Colon (tissue), 2 donors: ENCODE measurements at regions not wholly inside any gene's neighbourhood (a gene's known extent, or its start where the extent isn't known, plus 50 kb on each side); places are given as distances from the start of the nearest gene placed in this dataset.
"Not testable (repeated sequence)": the region's sequence is repeated elsewhere in the genome, so short reads cannot be mapped to it uniquely, and the experiment has no call there.

ENCODE experiments used
- FAIRE-seq: peaks from 2 replicates; lab custom pipeline; 2012; peaks lifted over from hg19 to GRCh38; lab: Jason Lieb, UNC
- donor health status: control.
- donor health status: control.

DNA sequence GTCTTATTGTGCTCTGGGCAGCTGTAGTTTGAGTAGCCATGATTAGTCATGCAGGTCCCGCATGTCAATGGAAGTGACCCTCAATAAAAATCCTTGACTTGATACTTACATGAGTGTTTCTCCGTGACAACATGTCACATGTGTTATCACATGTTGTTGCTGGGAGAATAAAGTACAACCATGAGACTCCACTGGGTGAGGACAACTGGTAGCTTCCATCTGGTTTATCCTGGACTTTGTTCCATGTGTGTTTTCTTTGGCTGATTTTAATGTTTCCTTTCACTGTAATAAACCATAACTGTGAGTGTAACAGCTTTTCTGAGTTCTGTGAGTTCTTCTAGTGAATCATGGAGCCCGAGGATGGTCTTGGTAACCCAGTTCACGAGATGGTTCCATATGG, 63.1 kb upstream of the NDN start:
- FAIRE-seq, result no peak

GRCh38 chr15:23750776-23751175, 63.7 kb upstream of the NDN start:
- FAIRE-seq, result no peak

- no peak for FAIRE-seq
Observed at GRCh38 chr15:23753248-23753647, 66.1 kb upstream of the NDN start.

DNA sequence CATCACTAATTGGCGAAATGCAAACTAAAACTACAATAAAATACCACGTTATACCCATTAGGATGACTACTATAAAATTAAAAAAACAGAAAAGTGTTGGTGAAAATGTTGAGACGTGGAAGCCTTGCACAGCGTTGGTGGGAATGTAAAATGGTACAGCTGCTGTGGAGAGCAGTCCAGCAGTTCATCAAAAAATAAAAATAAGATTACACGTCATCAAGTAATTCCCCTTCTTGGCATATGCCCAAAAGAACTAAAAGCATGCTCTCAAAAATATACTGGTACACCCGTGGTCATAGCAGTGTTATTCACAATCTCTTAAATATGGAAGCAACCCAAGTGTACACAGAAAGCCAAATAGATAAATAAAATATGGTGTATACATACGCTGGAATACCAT, 71.8 kb upstream of the NDN start:
- no peak for FAIRE-seq

GRCh38 chr15:23760024-23760423, 72.9 kb upstream of the NDN start:
- no peak for FAIRE-seq

DNA sequence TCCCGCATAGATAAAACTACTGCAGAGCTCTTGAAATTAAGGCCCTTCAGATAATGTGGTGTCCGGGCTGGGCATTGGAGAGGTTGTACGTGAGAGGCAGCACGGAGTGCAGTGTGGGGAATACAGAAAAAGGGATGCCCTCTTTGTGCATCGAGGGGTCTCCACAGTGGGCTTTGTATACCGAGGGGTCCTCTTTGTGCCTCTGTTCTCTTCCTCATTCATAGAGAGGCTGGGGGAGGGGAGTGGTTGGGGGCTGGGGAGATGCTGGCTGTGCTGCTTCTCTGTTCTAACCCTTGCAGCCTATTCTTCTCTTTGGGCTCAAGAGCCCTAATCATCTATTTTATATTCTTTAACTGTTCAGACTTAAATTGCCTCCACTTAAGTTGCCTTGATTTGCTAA, 74.3 kb upstream of the NDN start:
- FAIRE-seq, result no peak

DNA sequence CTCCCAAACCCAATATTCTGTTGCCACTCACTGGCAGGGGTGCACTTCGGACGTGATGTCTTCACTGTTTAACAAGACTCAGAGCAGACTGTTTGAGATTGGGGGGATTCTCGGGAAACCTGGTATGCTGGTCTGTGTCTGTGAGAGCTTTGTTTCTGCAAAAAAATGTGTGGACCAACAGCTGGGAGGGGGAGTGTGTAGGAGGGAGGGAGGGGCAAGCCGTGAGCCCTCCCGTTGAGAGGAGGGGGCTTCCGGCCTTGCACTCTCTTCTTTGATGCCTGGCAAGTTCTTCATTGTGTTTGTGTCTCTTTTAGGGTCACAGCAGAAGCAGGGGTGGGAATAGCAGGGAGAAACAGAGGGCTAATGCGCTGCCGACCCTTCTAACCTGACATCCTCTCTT, 74.9 kb upstream of the NDN start:
- FAIRE-seq, result no peak

DNA sequence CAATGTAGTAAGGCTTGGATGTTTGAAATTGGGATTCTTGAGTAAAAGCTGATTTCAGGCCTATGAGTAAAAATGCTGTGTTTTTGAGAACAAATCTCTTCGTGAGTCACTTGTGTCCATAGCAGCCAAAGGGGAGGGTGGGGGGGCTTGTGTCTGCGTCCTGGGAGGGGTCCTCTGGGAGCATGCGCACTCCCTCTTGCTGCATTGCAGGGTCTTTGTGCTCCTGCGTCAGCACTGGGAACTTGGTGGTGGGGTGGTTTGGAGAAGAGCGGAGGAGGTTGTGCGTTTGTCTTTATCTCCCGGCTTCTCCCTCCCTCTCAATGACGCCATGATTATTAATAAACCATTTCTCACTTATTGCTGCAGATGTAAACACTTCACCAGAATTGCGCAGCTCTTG, 75.9 kb upstream of the NDN start:
- FAIRE-seq, result no peak

GRCh38 chr15:23764306-23764705, 77.2 kb upstream of the NDN start:
- no peak for FAIRE-seq

DNA sequence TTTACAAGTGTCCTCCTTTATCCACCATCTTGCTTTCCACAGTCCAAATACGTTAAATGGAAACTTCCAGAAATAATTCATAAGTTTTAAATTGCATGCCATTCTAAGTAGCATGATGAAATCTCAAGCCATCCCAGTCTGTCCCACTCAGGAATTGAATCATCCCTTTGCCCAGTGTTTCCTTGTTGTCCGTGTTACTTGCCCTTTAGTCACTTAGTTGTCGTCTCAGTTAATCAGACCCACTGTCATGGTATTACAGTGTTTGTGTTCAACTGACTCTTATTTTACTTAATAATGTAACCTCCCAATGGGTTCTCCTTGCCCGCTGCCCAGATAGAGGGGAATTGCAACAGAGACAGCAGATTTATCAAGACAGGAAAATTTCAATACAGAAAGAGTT, 77.6 kb upstream of the NDN start:
- FAIRE-seq, result no peak

GRCh38 chr15:23766779-23767178, 79.7 kb upstream of the NDN start:
- not testable (repeated sequence) for FAIRE-seq

DNA sequence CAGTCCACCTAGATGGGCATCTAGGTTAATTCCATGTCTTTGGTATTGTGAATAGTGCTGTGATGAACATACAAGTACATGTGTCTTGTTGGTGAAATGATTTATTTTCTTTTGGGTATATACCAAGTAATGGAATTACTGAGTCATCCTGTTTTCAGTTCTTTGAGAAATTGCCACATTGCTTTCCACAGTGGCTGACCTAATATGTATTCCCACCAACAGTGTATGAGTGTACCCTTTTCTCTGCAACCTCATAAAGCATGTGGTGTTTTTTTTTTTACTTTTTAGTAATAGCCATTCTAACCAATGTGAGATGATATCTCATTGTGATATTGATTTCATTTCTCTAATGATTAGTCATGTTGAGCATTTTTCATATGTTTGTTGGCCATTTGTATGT, 86.0 kb upstream of the NDN start:
- no peak for FAIRE-seq

DNA sequence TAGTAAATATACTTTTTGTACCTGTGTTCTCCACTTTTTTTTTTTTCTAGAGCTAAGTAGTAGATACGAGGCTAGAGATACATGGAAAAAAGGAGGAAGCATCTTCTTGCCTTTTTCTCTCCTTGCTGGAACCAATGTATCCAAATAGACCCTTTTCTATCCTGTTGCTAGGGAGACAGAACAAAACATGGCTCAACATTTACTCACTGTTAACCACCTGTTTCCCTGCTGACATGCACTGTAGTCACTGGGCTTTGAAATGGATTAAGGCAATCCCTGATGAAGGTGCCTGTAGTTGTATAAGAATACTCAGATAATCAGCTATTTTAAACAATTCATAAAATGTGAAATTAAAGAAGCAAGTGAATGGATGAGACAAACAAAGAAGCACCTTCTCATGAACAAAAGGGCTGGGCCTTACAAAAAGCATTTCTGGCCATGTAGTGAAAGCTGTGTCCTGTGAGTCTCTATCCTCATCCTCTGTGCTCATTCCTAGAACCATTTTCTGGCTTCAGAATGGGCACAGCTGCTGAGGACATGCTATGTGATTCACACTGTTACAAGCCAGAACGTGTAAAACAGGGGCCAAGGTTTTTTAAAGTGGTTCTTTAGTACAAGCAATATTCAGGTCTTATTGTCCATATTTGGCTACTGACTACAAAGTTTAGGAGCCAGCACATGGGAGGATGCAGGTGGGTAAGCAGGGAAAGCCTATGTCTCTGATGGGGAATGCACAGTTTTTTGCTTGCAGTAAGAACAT, 100.4 kb upstream of the NDN start:
- FAIRE-seq, result no peak

GRCh38 chr15:23793191-23793680, 106.1 kb upstream of the NDN start:
- FAIRE-seq, result no peak

DNA sequence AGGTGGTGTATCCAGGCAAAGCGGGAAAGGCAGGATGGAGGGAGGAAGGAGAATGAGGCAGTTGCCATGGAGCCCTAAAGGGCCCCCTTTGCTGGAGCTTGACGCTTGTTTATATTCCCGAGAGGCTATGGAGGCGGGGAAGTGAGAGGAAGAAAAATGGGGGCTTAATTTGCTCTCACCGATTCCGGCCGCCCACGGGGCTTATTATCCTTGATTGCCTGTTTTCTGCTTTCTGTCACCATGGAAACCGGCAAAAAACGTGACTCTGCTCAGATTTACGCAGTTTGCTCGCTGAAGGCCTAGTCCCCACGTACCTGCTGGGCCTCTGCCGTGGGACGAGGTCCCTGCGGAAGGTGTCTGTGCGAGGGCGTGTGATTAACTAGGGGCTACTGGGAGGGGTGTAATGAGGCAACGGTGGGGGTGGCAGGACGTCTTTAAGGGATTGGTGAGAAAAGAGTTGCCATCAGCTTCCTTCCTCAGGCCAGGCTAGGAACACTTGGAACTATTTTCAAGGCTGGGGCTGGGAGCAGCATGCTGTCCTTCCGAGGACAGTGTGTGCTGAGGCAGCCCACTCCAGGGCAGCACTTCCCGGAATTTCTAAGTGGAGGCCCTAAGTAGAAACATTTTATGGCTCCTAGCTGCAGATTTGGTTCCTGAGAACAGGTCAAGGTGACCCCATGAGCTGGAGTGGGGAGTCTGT, 110.8 kb upstream of the NDN start:
- no peak for FAIRE-seq

- no peak for FAIRE-seq
Observed at GRCh38 chr15:23801881-23802280, 114.8 kb upstream of the NDN start.

DNA sequence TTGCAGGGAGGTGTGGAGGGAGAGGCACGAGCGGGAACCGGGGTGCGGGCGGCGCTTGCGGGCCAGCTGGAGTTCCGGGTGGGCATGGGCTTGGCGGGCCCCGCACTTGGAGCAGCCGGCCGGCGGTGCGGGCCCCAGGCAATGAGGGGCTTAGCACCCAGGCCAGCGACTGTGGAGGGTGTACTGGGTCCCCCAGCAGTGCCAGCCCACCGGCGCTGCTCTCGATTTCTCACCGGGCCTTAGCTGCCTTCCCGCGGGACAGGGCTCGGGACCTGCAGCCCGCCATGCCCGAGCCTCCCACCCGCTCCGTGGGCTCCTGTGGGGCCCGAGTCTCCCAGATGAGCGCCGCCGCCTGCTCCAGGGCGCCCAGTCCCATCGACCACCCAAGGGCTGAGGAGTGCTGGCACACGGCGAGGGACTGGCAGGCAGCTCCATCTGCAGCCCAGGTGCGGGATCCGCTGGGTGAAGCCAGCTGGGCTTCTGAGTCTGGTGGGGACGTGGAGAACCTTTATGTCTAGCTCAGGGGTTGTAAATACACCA, 115.9 kb upstream of the NDN start:
- not testable (repeated sequence) for FAIRE-seq

GRCh38 chr15:23806980-23807379, 119.9 kb upstream of the NDN start:
- no peak for FAIRE-seq

GRCh38 chr15:23823508-23823907, 136.4 kb upstream of the NDN start:
- no peak for FAIRE-seq

DNA sequence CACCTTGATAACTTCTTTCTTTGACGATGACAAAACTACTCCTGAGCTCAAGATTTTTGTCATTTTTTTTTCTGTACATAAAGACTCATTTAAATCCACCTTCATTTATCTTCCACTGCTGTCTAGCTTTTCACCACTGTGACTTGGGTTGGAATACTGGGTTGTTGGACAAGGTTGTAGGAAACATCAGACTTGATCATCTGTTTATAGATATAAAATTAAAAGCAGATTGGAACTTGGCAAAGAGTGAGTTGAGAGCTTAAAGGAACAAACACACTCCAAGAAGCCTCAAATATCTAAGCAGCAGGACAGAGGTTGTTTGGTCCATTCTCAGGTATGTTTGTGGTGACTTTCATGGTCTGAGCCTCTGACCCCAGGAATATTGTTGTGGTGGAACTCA, 141.7 kb upstream of the NDN start:
- FAIRE-seq, result no peak

GRCh38 chr15:23835953-23836352, 148.8 kb upstream of the NDN start:
- FAIRE-seq, result no peak

GRCh38 chr15:23839893-23840474, 152.9 kb upstream of the NDN start:
- no peak for FAIRE-seq

DNA sequence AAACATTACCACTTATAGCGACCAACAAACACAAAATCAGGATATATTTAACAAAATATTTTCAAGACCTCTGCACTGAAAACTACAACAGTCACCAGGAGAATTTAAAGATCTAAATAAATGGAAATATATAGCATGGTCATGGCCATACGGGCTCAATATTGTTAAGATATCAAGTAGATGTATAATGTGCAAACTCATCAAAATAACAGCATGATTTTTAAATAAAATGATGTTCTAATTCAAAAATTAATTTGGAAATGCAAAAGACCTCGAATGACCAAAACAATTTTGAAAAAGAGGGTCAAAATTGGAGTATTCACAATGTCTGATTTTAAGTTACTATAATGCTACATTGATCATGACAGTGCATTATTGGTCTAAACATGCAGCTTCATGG, 159.1 kb upstream of the NDN start:
- no peak for FAIRE-seq
